Colonic mucosa (tissue), 4 donors: ENCODE measurements at regions not wholly inside any gene's neighbourhood (a gene's known extent, or its start where the extent isn't known, plus 50 kb on each side); places are given as distances from the start of the nearest gene placed in this dataset.
"Not testable (repeated sequence)": the region's sequence is repeated elsewhere in the genome, so short reads cannot be mapped to it uniquely, and the experiment has no call there.

ENCODE experiments used
- DNase-seq: peaks from one replicate; pipeline ENCODE4 v3.0.0-alpha.2; 2020
- H3K27ac ChIP-seq: fragments of 200-600 bp; one replicate; pipeline ENCODE4 v1.8.0; 2021
- H3K27me3 ChIP-seq: fragments of 200-600 bp; one replicate; pipeline ENCODE4 v1.8.0; 2021
- H3K36me3 ChIP-seq: fragments of 200-600 bp; one replicate; pipeline ENCODE4 v1.8.0; 2021
- H3K4me1 ChIP-seq: fragments of 200-600 bp; one replicate; pipeline ENCODE4 v1.8.0; 2021; ENCODE audit warnings: mild to moderate bottlenecking
- H3K4me3 ChIP-seq: fragments of 200-600 bp; one replicate; pipeline ENCODE4 v1.8.0; 2021
- H3K9ac ChIP-seq, 2 donors: one replicate each; pipeline ENCODE4 v1.7.0; 2013; ENCODE audit warnings: control low read depth in 2 of 2, low read depth in 2 of 2, low read length in 2 of 2
- H3K9me3 ChIP-seq: fragments of 200-600 bp; one replicate; pipeline ENCODE4 v1.8.0; 2021
- CTCF ChIP-seq: fragments of 200-600 bp; IDR thresholded peaks from one replicate; pipeline ENCODE4 v1.8.0; 2022; ENCODE audit warnings: antibody characterized with exemption, mild to moderate bottlenecking
- intact Hi-C: fragments of 100-400 bp; cut with DNase I; formaldehyde crosslinking; loops from one replicate; pipeline ENCODE4 v1.14.1; 2022
- donor health status: healthy.
- donor health status: DM: no; HTN: no; CAD: no.
- donor health status: DM: no; HTN: no; CAD: no.

DNA sequence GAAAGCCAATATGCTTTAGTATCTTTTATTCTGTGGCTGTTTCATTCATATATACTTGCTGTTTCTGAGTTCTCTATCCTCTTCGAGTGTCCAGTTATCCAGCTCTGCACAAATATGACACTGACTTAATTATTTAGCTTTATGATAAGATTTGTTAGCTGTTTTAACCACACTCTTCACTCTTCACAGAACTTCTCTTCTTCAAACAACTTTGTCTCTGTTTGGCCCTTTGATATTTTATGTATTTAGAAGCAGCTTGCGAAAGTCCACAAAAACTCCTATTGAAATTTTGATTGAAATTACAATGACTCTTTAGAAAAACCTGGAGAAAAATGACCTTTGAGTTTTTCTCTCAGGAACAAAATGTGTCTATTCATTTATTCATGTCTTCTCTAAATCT, 407.0 kb downstream of the CPS1 start:
- Histone ChIP-seq H3K27me3 (no peaks in the 10 kb centered on the region), H3K27ac (no peak overlapping the region), H3K36me3 (no peaks in the 10 kb centered on the region), H3K9ac (no peak overlapping the region), H3K4me3 (no peak overlapping the region), H3K9me3 (no peaks in the 10 kb centered on the region), H3K4me1 (no peaks in the 10 kb centered on the region)
- TF ChIP-seq CTCF: no peak
- DNase-seq: no peak
- intact Hi-C loops: no loop called here

- no peaks in the 10 kb centered on the region for H3K4me1 ChIP-seq
- no peaks in the 10 kb centered on the region for H3K27me3 ChIP-seq
- no peak for DNase-seq
- H3K9ac ChIP-seq: no peak overlapping the region
- H3K36me3 ChIP-seq: no peaks in the 10 kb centered on the region
- TF ChIP-seq CTCF: no peak
- H3K27ac ChIP-seq: no peak overlapping the region
- no peak overlapping the region for H3K4me3 ChIP-seq
- H3K9me3 ChIP-seq: no peaks in the 10 kb centered on the region
- intact Hi-C loops: no loop called here
Measured at GRCh38 chr2:210964141-210964764, 407.9 kb downstream of the CPS1 start.

DNA sequence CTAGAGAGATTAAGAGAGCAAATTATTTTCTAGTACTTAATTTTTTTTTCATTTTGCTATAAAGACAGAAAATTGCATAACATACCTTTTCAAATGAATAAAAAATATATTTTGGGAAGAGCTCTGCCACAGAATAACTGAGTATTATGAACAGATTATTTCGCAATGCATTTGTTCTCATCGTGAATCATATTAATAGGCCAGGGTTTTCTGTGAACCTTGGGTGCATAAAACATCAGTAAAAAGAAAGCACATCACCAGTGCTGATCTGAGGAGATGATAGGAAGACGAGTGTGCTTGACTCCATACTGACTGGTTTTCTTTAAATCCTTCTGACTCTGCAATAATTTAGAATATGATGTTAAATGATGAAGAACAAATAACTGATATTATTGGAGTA, 409.1 kb downstream of the CPS1 start:
- Histone ChIP-seq H3K4me3 (no peak overlapping the region), H3K27ac (no peak overlapping the region), H3K27me3 (no peaks in the 10 kb centered on the region), H3K4me1 (no peaks in the 10 kb centered on the region), H3K9me3 (no peaks in the 10 kb centered on the region), H3K9ac (no peak overlapping the region), H3K36me3 (no peaks in the 10 kb centered on the region)
- no peak for DNase-seq
- intact Hi-C loops: no loop called here
- TF ChIP-seq CTCF: no peak

DNA sequence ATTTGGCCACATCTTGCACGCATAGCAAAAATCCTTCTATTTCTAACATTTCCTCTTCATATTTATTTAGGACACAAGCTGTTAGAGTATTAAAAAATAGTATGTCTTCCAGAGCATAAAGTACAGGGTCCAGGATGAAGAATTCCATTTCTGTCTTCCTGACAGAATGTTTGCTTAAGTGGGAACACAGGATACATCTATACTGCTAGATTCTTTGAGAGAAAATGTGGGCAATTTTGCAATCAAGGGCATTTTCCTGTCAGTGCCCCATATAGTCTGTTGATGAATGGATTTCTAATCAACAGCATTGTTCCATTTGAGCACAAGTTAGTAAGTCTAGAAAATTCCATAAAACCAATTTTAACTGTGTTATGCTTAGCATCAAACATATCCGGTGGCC, 409.9 kb downstream of the CPS1 start:
- H3K4me3 ChIP-seq: no peak overlapping the region
- intact Hi-C loops: no loop called here
- no peak for TF ChIP-seq CTCF

GRCh38 chr2:210971431-210971830, 415.0 kb downstream of the CPS1 start:
- intact Hi-C loops: no loop called here
- TF ChIP-seq CTCF: no peak
- H3K9ac ChIP-seq: no peak overlapping the region
- no peak overlapping the region for H3K4me3 ChIP-seq
- no peaks in the 10 kb centered on the region for H3K4me1 ChIP-seq
- no peak overlapping the region for H3K27ac ChIP-seq
- H3K27me3 ChIP-seq: no peaks in the 10 kb centered on the region
- H3K36me3 ChIP-seq: no peaks in the 10 kb centered on the region
- no peaks in the 10 kb centered on the region for H3K9me3 ChIP-seq
- DNase-seq: no peak

More for the DNA sequence above, 409.9 kb downstream of the CPS1 start:
- H3K4me1 ChIP-seq: no peaks in the 10 kb centered on the region
- no peak overlapping the region for H3K27ac ChIP-seq
- no peaks in the 10 kb centered on the region for H3K9me3 ChIP-seq
- DNase-seq: no peak
- no peaks in the 10 kb centered on the region for H3K36me3 ChIP-seq
- H3K9ac ChIP-seq: no peak overlapping the region
- H3K27me3 ChIP-seq: no peaks in the 10 kb centered on the region

- H3K4me1 ChIP-seq, DNase-seq, H3K4me3 ChIP-seq, H3K9me3 ChIP-seq, H3K27ac ChIP-seq, H3K36me3 ChIP-seq, H3K9ac ChIP-seq, intact Hi-C loops, H3K27me3 ChIP-seq: not testable (repeated sequence)
Measured at GRCh38 chr2:210986806-210987205, 430.4 kb downstream of the CPS1 start.
